HepG2 (cell line): ENCODE measurements at regions not wholly inside any gene's neighbourhood (a gene's known extent, or its start where the extent isn't known, plus 50 kb on each side); places are given as distances from the start of the nearest gene placed in this dataset.
A peak's percentile ranks its signal among the peaks of the same experiment; 100 is the strongest.

ENCODE experiments used
- ATAC-seq: fragments of 200-7000 bp; cut with Tn5 transposase; 3 replicates; pipeline ENCODE4 v1.9.1; 2020; ENCODE audit warnings: mild to moderate bottlenecking, moderate library complexity
- BruUV-seq: library from RNA; stranded (reverse); fragments of 400-500 nt; replicated peaks from 2 replicates; lab custom pipeline; 2021; lab: Mats Ljungman, UMichigan
- CTCF ChIA-PET: fragments of 300-600 bp; formaldehyde crosslinking; extraction: SDS; loops from one replicate; lab custom pipeline; 2021; ENCODE audit warnings: low total read pairs, inconsistent platforms, low intra/inter-chr PET ratio; lab: Yijun Ruan, JAX
- POLR2A ChIA-PET: fragments of 350-600 bp; sonication (Branson Sonifier 250); formaldehyde crosslinking; loops from one replicate; lab custom pipeline; 2020; ENCODE audit warnings: antibody characterized with exemption, inconsistent platforms; lab: Yijun Ruan, JAX
- DNase-seq: peaks from one replicate; pipeline ENCODE4 v3.0.0-alpha.2; 2015; ENCODE audit warnings: low spot score
- FAIRE-seq: peaks from 3 replicates; lab custom pipeline; 2011; peaks lifted over from hg19 to GRCh38; lab: Jason Lieb, UNC
- H2AFZ ChIP-seq: one replicate; pipeline ENCODE4 v1.6.1; 2011; ENCODE audit warnings: low read length, inconsistent platforms
- H3K27ac ChIP-seq: fragments of 300-600 bp; 3 replicates; pipeline ENCODE4 v1.8.0; 2011; ENCODE audit warnings: mixed run types, mild to moderate bottlenecking, mixed read lengths, low read length, inconsistent platforms; ENCODE audit not compliant: insufficient read depth; ENCODE audit errors: extremely low read length
- H3K27me3 ChIP-seq, 2 experiments: fragments of 200-600 bp in 1 of 2; 2 replicates in 1 of 2; 3 replicates in 1 of 2; pipeline versions ENCODE4 v1.6.0 to v1.8.0; 2011; ENCODE audit warnings: low read length in 2 of 2, mild to moderate bottlenecking in 2 of 2, moderate library complexity in 2 of 2, inconsistent platforms in 1 of 2; ENCODE audit not compliant: insufficient read depth in 2 of 2, control insufficient read depth in 1 of 2
- H3K36me3 ChIP-seq, 2 experiments: fragments of 200-600 bp in 1 of 2; replicated peaks in 1 of 2; 2 replicates in 1 of 2; 3 replicates in 1 of 2; pipeline versions ENCODE4 v1.5.1 to v1.8.0; 2011; ENCODE audit warnings: low read length in 2 of 2, inconsistent platforms in 1 of 2; ENCODE audit not compliant: insufficient read depth in 2 of 2, control insufficient read depth in 1 of 2
- H3K4me1 ChIP-seq: 2 replicates; pipeline ENCODE4 v1.5.1; 2012; ENCODE audit warnings: low read length, inconsistent platforms; ENCODE audit not compliant: insufficient read depth
- H3K4me2 ChIP-seq: 2 replicates; pipeline ENCODE4 v1.6.0; 2011; ENCODE audit warnings: low read depth, low read length, inconsistent platforms
- H3K4me3 ChIP-seq, 3 experiments: fragments of 200-600 bp in 1 of 3; sonication (generic), shearing (Covaris generic) in 1 of 3; replicated peaks in 1 of 3; 2 replicates each; pipeline ENCODE4 v1.5.1; 2011 to 2016; ENCODE audit warnings: low read length in 3 of 3, inconsistent platforms in 2 of 3, low read depth in 2 of 3, mild to moderate bottlenecking in 2 of 3, control low read depth in 1 of 3, mixed read lengths in 1 of 3; ENCODE audit not compliant: insufficient read depth in 1 of 3
- H3K79me2 ChIP-seq: one replicate; pipeline ENCODE4 v1.6.1; 2011; ENCODE audit warnings: low read length, inconsistent platforms; ENCODE audit not compliant: insufficient read depth
- H3K9ac ChIP-seq: 2 replicates; pipeline ENCODE4 v1.6.0; 2011; ENCODE audit warnings: mild to moderate bottlenecking, low read depth, low read length, inconsistent platforms; ENCODE audit not compliant: insufficient read depth
- H3K9me3 ChIP-seq: 2 replicates; pipeline ENCODE4 v1.5.1; 2012; ENCODE audit warnings: mild to moderate bottlenecking, low read length
- H4K20me1 ChIP-seq: 2 replicates; pipeline ENCODE4 v1.6.0; 2011; ENCODE audit warnings: inconsistent platforms, mild to moderate bottlenecking, low read length, moderate library complexity; ENCODE audit not compliant: insufficient read depth
- CEBPB ChIP-seq: IDR thresholded peaks from 2 replicates; pipeline ENCODE4 v1.6.1; 2011; ENCODE audit warnings: low read depth, low read length, improper control_type of control experiment, borderline replicate concordance
- KAT2B ChIP-seq: fragments of 150-350 bp; IDR thresholded peaks from 2 replicates; pipeline ENCODE4 v1.6.1; 2014; ENCODE audit warnings: low read depth, low read length, borderline replicate concordance
- NFATC3 ChIP-seq: sonication (generic); formaldehyde crosslinking; IDR thresholded peaks from 2 replicates; pipeline ENCODE4 v1.5.1; 2020; ENCODE audit warnings: mild to moderate bottlenecking, missing genetic modification reagents
- NFYC ChIP-seq: IDR thresholded peaks from 2 replicates; pipeline ENCODE4 v1.6.1; 2016; ENCODE audit warnings: missing genetic modification reagents, missing compliant biosample characterization
- NPAS2 ChIP-seq: sonication (generic); formaldehyde crosslinking; IDR thresholded peaks from 2 replicates; pipeline ENCODE4 v1.8.0; 2022; ENCODE audit warnings: mild to moderate bottlenecking, missing genetic modification reagents, borderline replicate concordance
- NR2F1 ChIP-seq, 2 experiments: fragments of 450-650 bp in 1 of 2; formaldehyde crosslinking in 1 of 2; IDR thresholded peaks; 2 replicates each; pipeline versions ENCODE4 v1.5.0 to v1.6.1; 2016 to 2020; ENCODE audit warnings: mild to moderate bottlenecking in 1 of 2, missing compliant biosample characterization in 1 of 2, missing genetic modification reagents in 1 of 2, moderate library complexity in 1 of 2
- SKIL ChIP-seq: sonication (generic); formaldehyde crosslinking; IDR thresholded peaks from 2 replicates; pipeline ENCODE4 v1.8.0; 2022; ENCODE audit warnings: missing genetic modification reagents, mild to moderate bottlenecking, moderate library complexity, borderline replicate concordance
- SMAD1 ChIP-seq: sonication (generic); formaldehyde crosslinking; IDR thresholded peaks from 2 replicates; pipeline ENCODE4 v1.4.0; 2020; ENCODE audit warnings: missing genetic modification reagents, low read depth, mild to moderate bottlenecking, borderline replicate concordance
- SOX6 ChIP-seq, 2 experiments: fragments of 450-650 bp in 1 of 2; sonication (generic) in 1 of 2; formaldehyde crosslinking in 1 of 2; IDR thresholded peaks; 2 replicates each; pipeline versions ENCODE4 v1.4.0 to v1.6.1; 2017 to 2020; ENCODE audit warnings: antibody characterized with exemption in 1 of 2, mild to moderate bottlenecking in 1 of 2, missing genetic modification reagents in 1 of 2
- TBX2 ChIP-seq: sonication (generic); formaldehyde crosslinking; IDR thresholded peaks from 2 replicates; pipeline ENCODE4 v1.5.0; 2020; ENCODE audit warnings: missing genetic modification reagents, mild to moderate bottlenecking, borderline replicate concordance
- U2AF1 ChIP-seq: fragments of 200-400 bp; formaldehyde crosslinking; optimal IDR thresholded peaks from 2 replicates; pipeline ENCODE3; 2017; ENCODE audit warnings: mild to moderate bottlenecking, low read depth, low read length
- ZKSCAN5 ChIP-seq: sonication (generic); formaldehyde crosslinking; IDR thresholded peaks from 2 replicates; pipeline ENCODE4 v1.5.1; 2020; ENCODE audit warnings: mild to moderate bottlenecking, missing genetic modification reagents
- ZNF317 ChIP-seq: sonication (generic); formaldehyde crosslinking; IDR thresholded peaks from 2 replicates; pipeline ENCODE4 v1.5.0; 2020; ENCODE audit warnings: mild to moderate bottlenecking, missing genetic modification reagents
- ZNF329 ChIP-seq: sonication (generic); formaldehyde crosslinking; IDR thresholded peaks from 2 replicates; pipeline ENCODE4 v1.9.0; 2021; ENCODE audit warnings: low read depth, mild to moderate bottlenecking, missing genetic modification reagents
- ZNF557 ChIP-seq: sonication (generic); formaldehyde crosslinking; IDR thresholded peaks from 2 replicates; pipeline ENCODE4 v1.4.0; 2020; ENCODE audit warnings: missing genetic modification reagents
- WGBS: methylation state at CpG from one replicate; pipeline ENCODE4 v1.1.6; 2017; ENCODE audit warnings: low lambda C conversion rate; 5-methylcytosine and 5-hydroxymethylcytosine counted together
- in situ Hi-C: cut with HindIII; loops from 2 replicates; pipeline ENCODE4 v1.10.0; 2017; ENCODE audit warnings: low pct_unique_long_range_greater_than_20kb; ENCODE audit not compliant: extremely low pct_ligation_motif_present
- intact Hi-C: fragments of 100-400 bp; cut with micrococcal nuclease; formaldehyde crosslinking; loops from one replicate; pipeline ENCODE4 v1.10.0; 2022; ENCODE audit not compliant: unreplicated experiment

- no peak overlapping the region for H3K9ac ChIP-seq
- no peaks in the 10 kb centered on the region for H3K9me3 ChIP-seq
- no peaks in the 10 kb centered on the region for H4K20me1 ChIP-seq
- no peak overlapping the region for H3K4me2 ChIP-seq
- H3K36me3 ChIP-seq: no peaks in the 10 kb centered on the region
- no peak overlapping the region for H3K27ac ChIP-seq
- in situ Hi-C loops (no loop called here), intact Hi-C loops (no loop called here)
- H3K27me3 ChIP-seq: peaks cover 0 to 22% of the 10 kb centered on the region in 2 experiments; a peak in 2 of 5 replicates
- BruUV-seq: no TSS peak
- POLR2A ChIA-PET: no interaction called here
- no peaks in the 10 kb centered on the region for H3K4me1 ChIP-seq
- no peak overlapping the region for H2AFZ ChIP-seq
- H3K79me2 ChIP-seq: no peaks in the 10 kb centered on the region
- no peak for DNase-seq
- H3K4me3 ChIP-seq: no peak overlapping the region
- CTCF ChIA-PET: no interaction called here
- ATAC-seq: no peak
- no peak for FAIRE-seq
- TF ChIP-seq NPAS2 (CRISPR knock-in tag) (no peak), TBX2 (no peak), KAT2B (no peak), NR2F1 (CRISPR knock-in tag; IDR thresholded peaks at IDR 0.05) (no peak), ZNF329 (CRISPR knock-in tag) (no peak), U2AF1 (no peak), ZNF317 (CRISPR knock-in tag) (peak; percentile 85)
Observed at GRCh38 chr1:227451954-227452353, 111.4 kb upstream of the ZNF678 start.

GRCh38 chr1:227451057-227451456, 112.3 kb upstream of the ZNF678 start:
- H3K4me3 ChIP-seq: no peak overlapping the region

More at GRCh38 chr1:227451057-227451456, 112.3 kb upstream of the ZNF678 start:
- Histone ChIP-seq H2AFZ (no peak overlapping the region), H3K9me3 (no peaks in the 10 kb centered on the region), H3K27me3 (peaks cover 0 to 18% of the 10 kb centered on the region in 2 experiments; a peak in 2 of 5 replicates), H3K79me2 (no peaks in the 10 kb centered on the region), H3K4me1 (no peaks in the 10 kb centered on the region), H4K20me1 (no peaks in the 10 kb centered on the region), H3K9ac (no peak overlapping the region), H3K36me3 (no peaks in the 10 kb centered on the region), H3K4me2 (no peak overlapping the region), H3K27ac (no peak overlapping the region)
- ATAC-seq (no peak), FAIRE-seq (no peak), DNase-seq (no peak)
- ChIA-PET CTCF (no interaction called here), POLR2A (no interaction called here)
- TF ChIP-seq SOX6 (IDR thresholded peaks at IDR 0.05) (no peak), SOX6 (CRISPR knock-in tag; IDR thresholded peaks at IDR 0.05) (no peak), ZKSCAN5 (CRISPR knock-in tag) (no peak), NFYC (CRISPR knock-in tag) (no peak), ZNF557 (no peak), NFATC3 (CRISPR knock-in tag) (no peak), SMAD1 (CRISPR knock-in tag) (no peak), SKIL (no peak), CEBPB (peak; percentile 62; the same call in 1 of the 2 replicates)
- intact Hi-C loops (no loop called here), in situ Hi-C loops (no loop called here)
- WGBS: 8% methylated on average over 2 of the region's 2 CpGs
- BruUV-seq: no TSS peak
